ENCODE measurements at regions not wholly inside any gene's neighbourhood (a gene's known extent, or its start where the extent isn't known, plus 50 kb on each side); places are given as distances from the start of the nearest gene placed in this dataset.
"Not testable (repeated sequence)": the region's sequence is repeated elsewhere in the genome, so short reads cannot be mapped to it uniquely, and the experiment has no call there.

DNA sequence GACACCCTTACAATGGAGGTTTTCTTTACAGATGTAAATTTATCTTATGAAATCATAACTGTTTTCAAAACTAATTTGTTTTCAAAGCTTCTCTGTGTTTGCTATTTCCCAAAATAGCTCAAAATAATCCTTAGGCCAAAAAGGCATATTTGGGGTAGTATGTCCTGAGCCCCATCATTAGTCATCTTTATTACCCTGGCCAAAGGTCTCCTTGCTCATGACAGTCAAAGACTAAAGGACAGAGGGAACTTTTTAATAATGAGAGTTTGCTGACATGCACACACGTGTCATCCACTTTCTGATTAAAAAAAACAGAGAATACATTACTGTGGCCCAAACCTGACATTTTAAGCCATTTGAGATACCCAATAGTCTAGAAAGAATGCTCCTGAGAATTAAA is 221.9 kb upstream of the DUSP10 start:
- TF ChIP-seq, protein P1, sequence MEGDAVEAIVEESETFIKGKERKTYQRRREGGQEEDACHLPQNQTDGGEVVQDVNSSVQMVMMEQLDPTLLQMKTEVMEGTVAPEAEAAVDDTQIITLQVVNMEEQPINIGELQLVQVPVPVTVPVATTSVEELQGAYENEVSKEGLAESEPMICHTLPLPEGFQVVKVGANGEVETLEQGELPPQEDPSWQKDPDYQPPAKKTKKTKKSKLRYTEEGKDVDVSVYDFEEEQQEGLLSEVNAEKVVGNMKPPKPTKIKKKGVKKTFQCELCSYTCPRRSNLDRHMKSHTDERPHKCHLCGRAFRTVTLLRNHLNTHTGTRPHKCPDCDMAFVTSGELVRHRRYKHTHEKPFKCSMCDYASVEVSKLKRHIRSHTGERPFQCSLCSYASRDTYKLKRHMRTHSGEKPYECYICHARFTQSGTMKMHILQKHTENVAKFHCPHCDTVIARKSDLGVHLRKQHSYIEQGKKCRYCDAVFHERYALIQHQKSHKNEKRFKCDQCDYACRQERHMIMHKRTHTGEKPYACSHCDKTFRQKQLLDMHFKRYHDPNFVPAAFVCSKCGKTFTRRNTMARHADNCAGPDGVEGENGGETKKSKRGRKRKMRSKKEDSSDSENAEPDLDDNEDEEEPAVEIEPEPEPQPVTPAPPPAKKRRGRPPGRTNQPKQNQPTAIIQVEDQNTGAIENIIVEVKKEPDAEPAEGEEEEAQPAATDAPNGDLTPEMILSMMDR (IDR thresholded peaks at IDR 0.05; ENCODE audit: control insufficient read depth, insufficient read depth, low read depth, low read length, missing control alignments): no peak
- no peak overlapping the region for H3K4me3 ChIP-seq (ENCODE audit: control insufficient read depth, low read depth, low read length)
- no peak for DNase-seq (ENCODE audit: low read depth)

DNA sequence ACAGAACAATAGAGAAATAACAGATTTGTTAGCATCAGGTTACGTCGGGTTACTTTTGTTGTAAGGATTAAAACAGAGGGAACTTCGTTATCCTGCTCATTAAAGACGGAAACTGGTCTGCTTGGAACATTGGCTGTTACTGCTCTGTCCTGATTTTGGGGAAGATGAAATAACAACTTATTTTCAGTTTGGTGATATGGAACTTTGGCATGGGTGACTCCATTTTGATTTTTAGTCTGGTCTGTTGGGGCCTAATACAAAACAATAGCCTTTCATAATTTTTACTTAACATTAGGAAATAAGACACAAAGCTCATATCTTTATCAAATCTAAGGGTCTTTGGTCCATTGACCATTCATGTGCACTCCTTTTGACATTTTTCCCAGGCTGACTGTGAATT is 220.5 kb upstream of the DUSP10 start:
- no peak overlapping the region for H3K4me3 ChIP-seq (ENCODE audit: control insufficient read depth, low read depth, low read length)
- no peak for DNase-seq (ENCODE audit: low read depth)
- TF ChIP-seq, protein P1 (IDR thresholded peaks at IDR 0.05; ENCODE audit: control insufficient read depth, insufficient read depth, low read depth, low read length, missing control alignments): no peak

DNA sequence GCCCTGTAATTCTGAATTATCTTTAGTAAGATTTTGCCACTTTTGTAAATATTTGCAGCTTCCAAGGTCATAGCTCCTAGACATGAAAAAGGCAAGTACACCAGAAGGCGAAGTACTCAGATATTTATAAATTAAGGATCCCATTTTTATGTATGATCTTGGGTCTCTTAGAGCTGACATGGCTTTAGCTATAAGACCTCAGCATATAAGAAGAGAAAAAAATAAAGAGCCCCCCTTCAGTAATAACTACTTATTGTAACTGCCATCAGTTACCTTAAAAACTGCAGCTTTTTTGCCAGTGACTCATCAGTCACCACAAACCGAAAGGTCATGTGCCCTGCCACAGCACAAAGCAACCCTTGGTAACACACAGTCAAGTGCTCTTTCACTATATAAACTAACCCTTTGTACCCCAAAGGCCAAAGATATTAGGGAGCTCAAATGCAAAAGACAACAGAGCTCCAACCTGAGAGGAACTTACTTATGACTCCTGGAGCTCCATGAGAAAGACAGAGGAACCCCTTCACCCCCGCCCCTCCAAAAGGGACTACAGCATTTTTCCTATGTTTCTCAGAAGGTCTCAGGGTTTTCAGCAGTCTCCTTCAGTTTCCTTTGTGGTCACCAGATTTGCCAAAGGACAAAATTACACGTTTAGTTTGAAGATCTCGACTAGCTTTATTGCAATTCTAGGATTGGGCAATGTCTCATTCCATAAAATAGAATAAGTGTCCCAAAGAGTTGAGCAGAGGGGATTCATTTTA is 219.8 kb upstream of the DUSP10 start:
- H3K4me3 ChIP-seq (ENCODE audit: control insufficient read depth, low read depth, low read length): no peak overlapping the region
- TF ChIP-seq, protein P1 (IDR thresholded peaks at IDR 0.05; ENCODE audit: control insufficient read depth, insufficient read depth, low read depth, low read length, missing control alignments): no peak
- DNase-seq (ENCODE audit: low read depth): no peak

DNA sequence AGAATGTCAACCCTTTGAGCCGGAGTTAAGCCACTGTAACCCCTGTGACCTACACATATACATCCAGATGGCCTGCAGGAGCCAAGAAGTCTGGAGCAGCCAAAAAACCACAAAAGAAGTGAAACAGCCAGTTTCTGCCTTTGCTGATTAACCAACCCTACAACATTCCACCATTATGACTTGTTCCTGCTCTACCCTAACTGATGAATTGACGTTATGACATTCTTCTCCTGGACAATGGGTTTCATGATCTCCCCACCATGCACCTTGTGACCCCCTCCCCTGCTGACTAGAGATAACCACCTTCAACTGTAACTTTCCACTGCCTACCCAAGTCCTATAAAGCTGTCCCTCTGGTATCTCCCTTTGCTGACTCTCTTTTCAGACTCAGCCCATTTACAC is 216.3 kb upstream of the DUSP10 start:
- not testable (repeated sequence) for DNase-seq (ENCODE audit: low read depth); H3K4me3 ChIP-seq (ENCODE audit: control insufficient read depth, low read depth, low read length)

DNA sequence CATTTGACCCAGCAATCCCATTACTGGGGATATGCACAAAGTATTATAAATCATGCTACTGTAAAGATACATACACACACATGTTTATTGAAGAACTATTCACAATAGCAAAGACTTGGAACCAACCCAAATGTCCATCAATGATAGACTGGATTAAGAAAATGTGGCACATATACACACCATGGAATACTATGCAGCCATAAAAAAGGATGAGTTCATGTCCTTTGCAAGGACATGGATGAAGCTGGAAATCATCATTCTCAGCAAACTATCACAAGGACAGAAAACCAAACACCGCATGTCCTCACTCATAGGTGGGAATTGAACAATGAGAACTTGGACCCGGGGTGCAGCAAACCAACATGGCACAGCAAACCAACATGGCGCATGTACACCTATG is 215.5 kb upstream of the DUSP10 start:
- H3K4me3 ChIP-seq (ENCODE audit: control insufficient read depth, low read depth, low read length); DNase-seq (ENCODE audit: low read depth): not testable (repeated sequence)

DNA sequence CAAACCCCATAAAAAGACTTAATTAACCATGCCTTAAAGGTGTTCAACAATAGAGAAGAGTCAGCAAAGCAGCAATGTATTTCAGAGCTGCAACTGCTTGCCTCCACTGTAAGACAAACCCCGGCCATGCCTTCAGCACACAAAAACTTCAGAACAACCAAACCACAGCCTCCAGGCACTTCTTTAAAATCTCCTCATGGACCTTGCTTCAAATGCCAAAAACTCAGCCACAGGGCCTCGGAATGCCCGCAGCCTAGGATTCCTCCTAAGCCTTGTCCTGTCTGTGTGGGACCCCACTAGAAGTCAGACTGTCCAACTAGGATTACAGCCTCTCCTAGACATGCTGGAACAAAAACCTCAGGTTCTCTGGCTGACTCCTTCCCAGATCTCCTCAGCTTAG is 208.1 kb upstream of the DUSP10 start:
- TF ChIP-seq, protein P1 (IDR thresholded peaks at IDR 0.05; ENCODE audit: control insufficient read depth, insufficient read depth, low read depth, low read length, missing control alignments): no peak
- DNase-seq (ENCODE audit: low read depth): no peak
- H3K4me3 ChIP-seq (ENCODE audit: control insufficient read depth, low read depth, low read length): no peak overlapping the region

DNA sequence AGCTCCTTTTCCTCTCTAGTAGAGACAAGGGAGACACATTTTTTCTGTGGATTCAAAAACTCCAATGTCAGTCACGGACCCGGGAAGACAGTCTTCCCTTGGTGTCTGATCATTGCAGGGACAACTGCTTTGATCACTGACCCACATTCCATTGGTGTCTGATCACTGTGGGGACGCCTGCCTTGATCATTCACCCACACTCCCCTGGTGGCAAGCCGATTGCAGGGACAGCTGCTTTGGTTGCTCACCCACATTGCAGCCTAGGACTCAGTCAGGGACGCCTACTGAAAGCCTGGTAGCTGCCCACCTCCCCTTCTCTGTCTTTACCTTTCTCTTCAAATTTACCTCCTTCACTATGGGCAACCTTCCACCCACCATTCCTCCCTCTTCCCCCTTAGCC is 206.6 kb upstream of the DUSP10 start:
- H3K4me3 ChIP-seq (ENCODE audit: control insufficient read depth, low read depth, low read length): no peak overlapping the region
- TF ChIP-seq, protein P1 (IDR thresholded peaks at IDR 0.05; ENCODE audit: control insufficient read depth, insufficient read depth, low read depth, low read length, missing control alignments): no peak
- no peak for DNase-seq (ENCODE audit: low read depth)

DNA sequence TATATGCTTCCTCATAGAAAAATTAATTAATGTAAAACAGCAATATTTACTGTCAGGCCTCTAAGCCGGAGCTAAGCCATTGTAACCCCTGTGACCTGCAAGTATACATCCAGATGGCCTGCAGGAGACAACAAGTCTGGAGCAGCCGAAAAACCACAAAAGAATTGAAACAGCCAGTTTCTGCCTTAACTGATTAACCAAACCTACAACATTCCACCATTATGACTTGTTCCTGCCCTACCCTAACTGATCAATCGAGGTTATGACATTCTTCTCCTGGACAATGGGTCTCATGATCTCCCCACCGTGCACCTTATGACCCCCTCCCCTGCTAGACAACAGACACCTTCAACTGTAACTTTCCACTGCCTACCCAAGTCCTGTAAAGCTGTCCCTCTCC is 205.8 kb upstream of the DUSP10 start:
- TF ChIP-seq, protein P1 (IDR thresholded peaks at IDR 0.05; ENCODE audit: control insufficient read depth, insufficient read depth, low read depth, low read length, missing control alignments): no peak
- no peak overlapping the region for H3K4me3 ChIP-seq (ENCODE audit: control insufficient read depth, low read depth, low read length)
- no peak for DNase-seq (ENCODE audit: low read depth)

Data from AG09309 (cell line).